OCI-LY7 (cell line): ENCODE measurements at regions not wholly inside any gene's neighbourhood (a gene's known extent, or its start where the extent isn't known, plus 50 kb on each side); places are given as distances from the start of the nearest gene placed in this dataset.

Experiments used
- CTCF ChIP-seq: fragments of 200-600 bp; sonication (generic); conservative IDR thresholded peaks from 2 replicates; pipeline ENCODE4 v1.5.1; 2014; ENCODE audit warnings: mild to moderate bottlenecking, antibody characterized with exemption, low read length, moderate library complexity, mixed read lengths
- EZH2phosphoT487 ChIP-seq: fragments of 200-600 bp; sonication (generic); IDR thresholded peaks from 2 replicates; pipeline ENCODE4 v1.6.1; 2018; ENCODE audit warnings: low read depth, borderline replicate concordance, mild to moderate bottlenecking, mixed run types, antibody characterized with exemption, low read length, moderate library complexity, mixed read lengths

GRCh38 chr14:51431033-51431709, 191.1 kb downstream of the TMX1 start:
- no peak for TF ChIP-seq EZH2phosphoT487
- no peak for TF ChIP-seq CTCF
